ENCODE measurements at regions not wholly inside any gene's neighbourhood (a gene's known extent, or its start where the extent isn't known, plus 50 kb on each side); places are given as distances from the start of the nearest gene placed in this dataset.

DNA sequence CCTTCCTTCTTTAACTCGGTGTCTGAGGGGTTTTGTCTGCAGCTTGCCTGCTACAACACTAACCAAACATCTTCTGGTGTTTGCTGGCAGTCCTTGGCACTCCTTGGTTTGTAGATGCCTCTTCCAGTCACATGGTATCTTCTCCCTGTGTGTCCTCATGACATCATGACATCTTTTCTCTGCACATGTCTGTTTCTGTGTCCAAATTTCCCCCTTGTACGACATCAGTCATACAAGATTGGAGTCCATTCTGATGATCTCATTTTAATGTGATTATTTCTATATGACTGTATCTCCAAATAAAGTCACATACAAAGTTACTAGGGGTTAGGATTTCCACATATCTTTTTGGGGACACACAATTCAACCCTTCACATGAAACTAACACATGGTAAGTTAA, 152.3 kb upstream of the LRRN1 start:
- no peak for TF ChIP-seq CREB1 (IDR thresholded peaks at IDR 0.05)
- TF ChIP-seq CHD1 (IDR thresholded peaks at IDR 0.05; ENCODE audit: low read depth, low read length), result no peak
- TF ChIP-seq, protein P1, sequence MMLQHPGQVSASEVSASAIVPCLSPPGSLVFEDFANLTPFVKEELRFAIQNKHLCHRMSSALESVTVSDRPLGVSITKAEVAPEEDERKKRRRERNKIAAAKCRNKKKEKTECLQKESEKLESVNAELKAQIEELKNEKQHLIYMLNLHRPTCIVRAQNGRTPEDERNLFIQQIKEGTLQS (IDR thresholded peaks at IDR 0.05; ENCODE audit: insufficient read depth, low read depth, low read length), result no peak
- no peak for TF ChIP-seq SRF (IDR thresholded peaks at IDR 0.05; ENCODE audit: low read depth, low read length)
- no peak for TF ChIP-seq CEBPB (IDR thresholded peaks at IDR 0.05; ENCODE audit: low read depth, low read length)
- TF ChIP-seq TAF1 (IDR thresholded peaks at IDR 0.05; ENCODE audit: low read depth, low read length), result no peak
- TF ChIP-seq KDM5A (IDR thresholded peaks at IDR 0.05; ENCODE audit: low read length), result no peak
- TF ChIP-seq TCF12 (IDR thresholded peaks at IDR 0.05; ENCODE audit: low read depth, low read length), result no peak
- TF ChIP-seq BCL11A (IDR thresholded peaks at IDR 0.05; ENCODE audit: low read depth in 2 of 2, low read length in 2 of 2), result no peak
- no peak for FAIRE-seq
- POLR2A ChIA-PET (ENCODE audit: partially characterized antibody), result interaction anchor here (1.7 kb wide), 1 partner anchor 154 kb away, joined by 4 read pairs; no protein-coding TSS in a partner anchor

More for the DNA sequence above, 152.3 kb upstream of the LRRN1 start:
- no peak overlapping the region for H2BK20ac ChIP-seq (ENCODE audit: low read length)
- H4K91ac ChIP-seq (replicated peaks; ENCODE audit: insufficient read length, low read length), result no peak overlapping the region
- no peak overlapping the region for H3K4me3 ChIP-seq (ENCODE audit: extremely low read depth in 1 of 4, insufficient read depth in 2 of 4, low read depth in 3 of 4, low read length in 4 of 4)
- H2BK12ac ChIP-seq (ENCODE audit: low read depth, low read length), result no peak overlapping the region
- no peaks in the 10 kb centered on the region for H3K9me3 ChIP-seq (ENCODE audit: insufficient read depth in 2 of 2, low read depth in 1 of 2, low read length in 1 of 2)
- H3K4ac ChIP-seq (replicated peaks; ENCODE audit: insufficient read length, low read depth, low read length), result no peak overlapping the region
- H3K23me2 ChIP-seq (ENCODE audit: low read depth, low read length), result no peaks in the 10 kb centered on the region
- H3K79me2 ChIP-seq (ENCODE audit: control insufficient read depth in 1 of 2, insufficient read depth in 2 of 2, low read length in 2 of 2), result no peaks in the 10 kb centered on the region
- H2BK15ac ChIP-seq (ENCODE audit: low read length), result no peak overlapping the region
- H4K8ac ChIP-seq (ENCODE audit: extremely low read depth, insufficient read depth, low read length), result no peak overlapping the region
- H3K23ac ChIP-seq (ENCODE audit: insufficient read length), result no peak overlapping the region
- 95% methylated on average over 2 of the region's 2 CpGs; no CpG with 5 or more reads in 1 of the 2 experiments for WGBS, 2 experiments (ENCODE audit: extremely low coverage in 1 of 2, insufficient coverage in 1 of 2, insufficient read length in 1 of 2, insufficient replicate concordance in 2 of 2, low coverage in 1 of 2, low lambda C conversion rate in 2 of 2, missing lambda C conversion rate in 1 of 2)
- DNase-seq (ENCODE audit: low read depth in 1 of 2, low spot score in 2 of 2), result no peak
- no peak overlapping the region for H2AK5ac ChIP-seq (ENCODE audit: low read depth, low read length)
- no peak overlapping the region for H3K9ac ChIP-seq (replicated peaks in 1 of 4; ENCODE audit: extremely low read depth in 1 of 4, low read depth in 3 of 4, low read length in 3 of 4)
- H2AFZ ChIP-seq (ENCODE audit: low read length), result no peak overlapping the region
- no peak overlapping the region for H3K14ac ChIP-seq (ENCODE audit: insufficient read length)
- no peak overlapping the region for H3K56ac ChIP-seq (replicated peaks; ENCODE audit: insufficient read length, low read depth, low read length)
- H3K4me2 ChIP-seq (ENCODE audit: insufficient read depth in 1 of 2, low read depth in 2 of 2, low read length in 2 of 2), result no peak overlapping the region
- no peaks in the 10 kb centered on the region for H3K79me1 ChIP-seq (ENCODE audit: low read depth, low read length)
- H3K36me3 ChIP-seq (ENCODE audit: control insufficient read depth in 2 of 4, insufficient read depth in 4 of 4, low read length in 3 of 4), result no peaks in the 10 kb centered on the region
- H4K5ac ChIP-seq (ENCODE audit: insufficient read length, low read depth, low read length), result no peak overlapping the region
- H2BK5ac ChIP-seq (ENCODE audit: low read depth, low read length), result no peak overlapping the region
- no peaks in the 10 kb centered on the region for H3K4me1 ChIP-seq (replicated peaks in 1 of 4; ENCODE audit: control insufficient read depth in 3 of 4, insufficient read depth in 4 of 4, low read length in 3 of 4)
- no peak overlapping the region for H3K18ac ChIP-seq (ENCODE audit: extremely low read depth, low read length)
- no peak overlapping the region for H2BK120ac ChIP-seq (replicated peaks; ENCODE audit: low read depth, low read length)
- H3K27ac ChIP-seq (ENCODE audit: low read depth, low read length), result no peak overlapping the region
- CTCF ChIA-PET (ENCODE audit: partially characterized antibody), result interaction anchor here (1.0 to 1.3 kb wide), 3 partner anchors 8 to 172 kb away, joined by 3 to 4 read pairs (median 3); no protein-coding TSS in a partner anchor
- no peaks in the 10 kb centered on the region for H4K20me1 ChIP-seq (replicated peaks in 1 of 2; ENCODE audit: control insufficient read depth in 1 of 2, insufficient read depth in 2 of 2, low read length in 2 of 2)
- no peaks in the 10 kb centered on the region for H3K27me3 ChIP-seq (replicated peaks in 1 of 4; ENCODE audit: control insufficient read depth in 3 of 4, extremely low read depth in 1 of 4, insufficient read depth in 3 of 4, low read length in 3 of 4)

Data from H1 (cell line).